ENCODE measurements at regions not wholly inside any gene's neighbourhood (a gene's known extent, or its start where the extent isn't known, plus 50 kb on each side); places are given as distances from the start of the nearest gene placed in this dataset.
A peak's percentile ranks its signal among the peaks of the same experiment; 100 is the strongest.

- TF ChIP-seq STAT6 (CRISPR knock-in tag; IDR thresholded peaks at IDR 0.05; ENCODE audit: borderline replicate concordance) (no peak), KDM3A (CRISPR knock-in tag; IDR thresholded peaks at IDR 0.05; ENCODE audit: low read depth) (0 out of 2 replicates have a peak, but pooled peaks have one; percentile 21), ELF3 (CRISPR knock-in tag; IDR thresholded peaks at IDR 0.05) (peak; percentile 44; the same call in 1 of the 2 replicates), ZNF484 (CRISPR knock-in tag; IDR thresholded peaks at IDR 0.05; ENCODE audit: borderline replicate concordance, low read depth) (no peak), MYC (CRISPR knock-in tag; IDR thresholded peaks at IDR 0.05; ENCODE audit: borderline replicate concordance) (peak; percentile 40; the same call in 1 of the 2 replicates), CBX5 (CRISPR knock-in tag; IDR thresholded peaks at IDR 0.05; ENCODE audit: borderline replicate concordance) (peak; percentile 58; the same call in 1 of the 2 replicates), MEF2D (CRISPR knock-in tag; IDR thresholded peaks at IDR 0.05) (peak; percentile 56; the same call in 1 of the 2 replicates), PHF21A (CRISPR knock-in tag; IDR thresholded peaks at IDR 0.05) (peak; percentile 91), EEA1 (CRISPR knock-in tag; IDR thresholded peaks at IDR 0.05; ENCODE audit: borderline replicate concordance) (0 out of 2 replicates have a peak, but pooled peaks have one; percentile 29), ZNF431 (CRISPR knock-in tag; IDR thresholded peaks at IDR 0.05; ENCODE audit: borderline replicate concordance, low read depth) (0 out of 2 replicates have a peak, but pooled peaks have one; percentile 60), ZFX (CRISPR knock-in tag; IDR thresholded peaks at IDR 0.05; ENCODE audit: low read depth) (peak; percentile 38; the same call in 1 of the 2 replicates)
- TF ChIP-seq, protein P1, sequence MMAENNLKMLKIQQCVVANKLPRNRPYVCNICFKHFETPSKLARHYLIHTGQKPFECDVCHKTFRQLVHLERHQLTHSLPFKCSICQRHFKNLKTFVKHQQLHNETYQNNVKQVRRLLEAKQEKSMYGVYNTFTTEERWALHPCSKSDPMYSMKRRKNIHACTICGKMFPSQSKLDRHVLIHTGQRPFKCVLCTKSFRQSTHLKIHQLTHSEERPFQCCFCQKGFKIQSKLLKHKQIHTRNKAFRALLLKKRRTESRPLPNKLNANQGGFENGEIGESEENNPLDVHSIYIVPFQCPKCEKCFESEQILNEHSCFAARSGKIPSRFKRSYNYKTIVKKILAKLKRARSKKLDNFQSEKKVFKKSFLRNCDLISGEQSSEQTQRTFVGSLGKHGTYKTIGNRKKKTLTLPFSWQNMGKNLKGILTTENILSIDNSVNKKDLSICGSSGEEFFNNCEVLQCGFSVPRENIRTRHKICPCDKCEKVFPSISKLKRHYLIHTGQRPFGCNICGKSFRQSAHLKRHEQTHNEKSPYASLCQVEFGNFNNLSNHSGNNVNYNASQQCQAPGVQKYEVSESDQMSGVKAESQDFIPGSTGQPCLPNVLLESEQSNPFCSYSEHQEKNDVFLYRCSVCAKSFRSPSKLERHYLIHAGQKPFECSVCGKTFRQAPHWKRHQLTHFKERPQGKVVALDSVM (CRISPR knock-in tag; IDR thresholded peaks at IDR 0.05): no peak
- TF ChIP-seq, protein P2, sequence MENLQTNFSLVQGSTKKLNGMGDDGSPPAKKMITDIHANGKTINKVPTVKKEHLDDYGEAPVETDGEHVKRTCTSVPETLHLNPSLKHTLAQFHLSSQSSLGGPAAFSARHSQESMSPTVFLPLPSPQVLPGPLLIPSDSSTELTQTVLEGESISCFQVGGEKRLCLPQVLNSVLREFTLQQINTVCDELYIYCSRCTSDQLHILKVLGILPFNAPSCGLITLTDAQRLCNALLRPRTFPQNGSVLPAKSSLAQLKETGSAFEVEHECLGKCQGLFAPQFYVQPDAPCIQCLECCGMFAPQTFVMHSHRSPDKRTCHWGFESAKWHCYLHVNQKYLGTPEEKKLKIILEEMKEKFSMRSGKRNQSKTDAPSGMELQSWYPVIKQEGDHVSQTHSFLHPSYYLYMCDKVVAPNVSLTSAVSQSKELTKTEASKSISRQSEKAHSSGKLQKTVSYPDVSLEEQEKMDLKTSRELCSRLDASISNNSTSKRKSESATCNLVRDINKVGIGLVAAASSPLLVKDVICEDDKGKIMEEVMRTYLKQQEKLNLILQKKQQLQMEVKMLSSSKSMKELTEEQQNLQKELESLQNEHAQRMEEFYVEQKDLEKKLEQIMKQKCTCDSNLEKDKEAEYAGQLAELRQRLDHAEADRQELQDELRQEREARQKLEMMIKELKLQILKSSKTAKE (CRISPR knock-in tag; IDR thresholded peaks at IDR 0.05; ENCODE audit: borderline replicate concordance): peak; percentile 97
- TF ChIP-seq, protein P3, sequence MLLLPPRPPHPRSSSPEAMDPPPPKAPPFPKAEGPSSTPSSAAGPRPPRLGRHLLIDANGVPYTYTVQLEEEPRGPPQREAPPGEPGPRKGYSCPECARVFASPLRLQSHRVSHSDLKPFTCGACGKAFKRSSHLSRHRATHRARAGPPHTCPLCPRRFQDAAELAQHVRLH (CRISPR knock-in tag; IDR thresholded peaks at IDR 0.05; ENCODE audit: borderline replicate concordance, low read depth): no peak
- TF ChIP-seq, protein P4, sequence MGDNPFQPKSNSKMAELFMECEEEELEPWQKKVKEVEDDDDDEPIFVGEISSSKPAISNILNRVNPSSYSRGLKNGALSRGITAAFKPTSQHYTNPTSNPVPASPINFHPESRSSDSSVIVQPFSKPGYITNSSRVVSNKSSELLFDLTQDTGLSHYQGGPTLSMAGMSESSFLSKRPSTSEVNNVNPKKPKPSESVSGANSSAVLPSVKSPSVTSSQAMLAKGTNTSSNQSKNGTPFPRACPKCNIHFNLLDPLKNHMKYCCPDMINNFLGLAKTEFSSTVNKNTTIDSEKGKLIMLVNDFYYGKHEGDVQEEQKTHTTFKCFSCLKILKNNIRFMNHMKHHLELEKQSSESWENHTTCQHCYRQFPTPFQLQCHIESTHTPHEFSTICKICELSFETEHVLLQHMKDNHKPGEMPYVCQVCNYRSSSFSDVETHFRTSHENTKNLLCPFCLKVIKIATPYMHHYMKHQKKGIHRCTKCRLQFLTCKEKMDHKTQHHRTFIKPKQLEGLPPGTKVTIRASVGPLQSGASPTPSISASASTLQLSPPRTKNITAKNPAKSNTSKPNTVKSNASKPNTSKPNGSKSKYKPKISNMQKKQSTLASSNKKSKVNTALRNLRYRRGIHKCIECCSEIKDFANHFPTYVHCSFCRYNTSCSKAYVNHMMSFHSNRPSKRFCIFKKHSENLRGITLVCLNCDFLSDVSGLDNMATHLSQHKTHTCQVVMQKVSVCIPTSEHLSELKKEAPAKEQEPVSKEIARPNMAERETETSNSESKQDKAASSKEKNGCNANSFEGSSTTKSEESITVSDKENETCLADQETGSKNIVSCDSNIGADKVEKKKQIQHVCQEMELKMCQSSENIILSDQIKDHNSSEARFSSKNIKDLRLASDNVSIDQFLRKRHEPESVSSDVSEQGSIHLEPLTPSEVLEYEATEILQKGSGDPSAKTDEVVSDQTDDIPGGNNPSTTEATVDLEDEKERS (CRISPR knock-in tag; IDR thresholded peaks at IDR 0.05): 0 out of 2 replicates have a peak, but pooled peaks have one; percentile 31
Observed at GRCh38 chr2:120564213-120565094, 171.2 kb upstream of the GLI2 start (continued).
